M059J (cell line): ENCODE measurements at regions not wholly inside any gene's neighbourhood (a gene's known extent, or its start where the extent isn't known, plus 50 kb on each side); places are given as distances from the start of the nearest gene placed in this dataset.

Experiments
- DNase-seq: peaks from one replicate; pipeline ENCODE4 v3.0.0-alpha.2; 2012; ENCODE audit warnings: low read depth

DNA sequence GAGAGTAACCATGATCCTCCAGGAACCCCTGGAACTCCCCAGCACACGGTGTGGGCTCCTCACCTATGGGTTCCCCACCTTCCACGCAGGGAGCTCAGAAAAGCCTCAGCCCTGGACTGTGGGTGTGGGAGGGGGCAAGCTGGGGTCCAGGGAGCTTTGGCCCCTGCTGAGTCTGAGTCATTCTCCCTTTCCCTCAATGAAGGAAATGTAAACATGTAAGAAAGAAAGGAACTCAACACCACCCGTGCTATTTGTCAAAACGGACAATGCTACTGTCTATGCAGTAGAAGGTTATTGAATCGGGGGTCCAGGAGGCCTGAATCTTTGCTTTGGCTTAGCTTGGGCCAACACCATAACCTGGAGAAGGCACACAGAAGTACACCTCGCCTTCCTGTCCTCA lies 222.8 kb downstream of the PMP22 start:
- DNase-seq, result no peak

DNA sequence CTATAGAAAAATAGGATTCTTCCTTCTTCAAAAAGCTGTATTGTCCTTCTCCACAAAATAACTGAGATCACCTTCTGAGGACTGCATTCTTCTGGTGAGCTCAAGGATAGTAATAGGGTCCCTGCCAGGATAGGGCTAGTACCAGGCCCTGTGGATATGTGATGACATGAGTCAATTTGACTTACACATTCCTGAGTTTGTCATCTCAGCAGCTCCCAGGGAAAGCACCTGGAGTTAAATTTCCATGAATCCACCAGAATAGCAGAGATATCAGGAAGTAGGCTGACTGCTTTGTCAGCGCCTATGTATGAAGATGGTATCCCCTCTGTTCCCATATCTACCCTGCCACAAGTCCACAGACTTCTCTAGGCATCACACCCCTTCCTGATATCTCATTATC lies 225.8 kb downstream of the PMP22 start:
- no peak for DNase-seq

DNA sequence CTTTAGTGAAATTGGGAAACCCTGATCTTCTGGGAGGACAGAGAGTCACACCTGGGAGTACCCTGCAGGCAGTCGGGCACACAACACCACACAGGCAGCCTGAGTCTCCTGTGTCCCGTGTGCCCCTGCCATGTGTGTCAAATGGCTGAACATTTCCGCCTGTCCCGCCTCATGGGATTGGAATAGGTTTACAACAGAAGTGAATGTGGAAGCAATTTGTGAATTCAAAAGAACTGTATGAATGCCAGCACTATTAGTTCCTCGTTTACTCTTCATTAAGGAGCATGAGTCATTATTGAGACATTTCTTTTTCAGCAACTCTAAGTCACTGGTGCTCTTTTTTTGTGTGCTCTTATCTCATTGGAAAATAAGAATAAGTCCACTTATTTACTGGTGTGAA lies 226.5 kb downstream of the PMP22 start:
- DNase-seq, result peak; percentile 2

DNA sequence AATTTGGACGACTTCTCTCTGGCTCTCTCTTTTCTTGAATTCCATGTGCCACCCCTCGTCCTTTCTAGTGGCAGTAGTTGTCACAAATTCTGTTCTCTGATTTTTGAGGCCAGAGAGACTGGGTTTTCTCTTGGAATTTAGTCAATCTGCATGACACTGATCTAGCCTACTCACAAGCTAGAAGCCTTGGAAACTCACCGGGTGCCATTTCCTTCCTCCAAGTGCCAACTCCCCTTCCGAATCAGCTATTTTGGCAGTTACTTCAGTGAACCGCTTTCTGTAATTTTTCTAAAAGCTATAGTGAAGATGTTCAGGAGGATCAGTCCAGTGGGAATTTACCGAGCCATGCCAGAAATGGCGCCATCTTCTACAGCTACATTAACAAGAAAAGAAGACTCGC lies 228.9 kb downstream of the PMP22 start:
- DNase-seq, result no peak

DNA sequence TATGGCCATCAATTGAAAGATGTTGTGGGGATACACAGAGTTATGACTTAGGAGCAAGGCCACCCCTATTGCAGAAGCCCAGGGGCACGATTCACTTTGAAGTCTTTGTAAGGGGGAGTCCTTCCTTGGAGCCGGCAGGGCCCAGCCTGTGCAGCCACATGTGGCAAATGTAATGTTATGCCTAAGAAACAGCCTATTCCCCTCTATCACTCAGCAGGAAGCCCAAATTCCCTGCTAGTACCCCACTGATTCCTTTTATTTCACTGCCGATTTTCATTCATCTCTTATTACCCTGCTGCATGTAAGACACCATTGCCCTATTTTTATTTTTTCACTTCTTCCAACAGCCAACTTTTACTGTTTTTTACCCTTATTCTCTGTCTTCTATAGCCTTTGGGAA lies 233.2 kb downstream of the PMP22 start:
- no peak for DNase-seq

DNA sequence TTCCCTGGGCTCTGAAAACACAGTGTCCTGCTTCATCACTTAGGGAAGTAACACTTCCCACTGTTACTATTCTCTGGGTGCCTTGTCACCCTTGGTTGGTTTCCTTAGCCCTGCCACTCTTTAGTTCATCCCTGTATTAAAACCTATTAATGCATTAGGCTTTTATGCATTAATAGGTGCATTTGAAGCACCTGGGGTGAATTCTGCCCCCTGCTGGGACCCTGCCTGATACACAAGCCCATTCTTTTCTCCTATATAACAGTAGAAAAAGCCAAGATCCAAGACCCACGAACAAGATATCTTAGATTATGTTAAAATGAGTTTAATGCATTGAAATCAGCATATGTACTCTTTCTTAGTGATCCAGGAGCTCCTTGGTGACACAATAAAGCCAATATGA lies 235.7 kb downstream of the PMP22 start:
- no peak for DNase-seq

DNA sequence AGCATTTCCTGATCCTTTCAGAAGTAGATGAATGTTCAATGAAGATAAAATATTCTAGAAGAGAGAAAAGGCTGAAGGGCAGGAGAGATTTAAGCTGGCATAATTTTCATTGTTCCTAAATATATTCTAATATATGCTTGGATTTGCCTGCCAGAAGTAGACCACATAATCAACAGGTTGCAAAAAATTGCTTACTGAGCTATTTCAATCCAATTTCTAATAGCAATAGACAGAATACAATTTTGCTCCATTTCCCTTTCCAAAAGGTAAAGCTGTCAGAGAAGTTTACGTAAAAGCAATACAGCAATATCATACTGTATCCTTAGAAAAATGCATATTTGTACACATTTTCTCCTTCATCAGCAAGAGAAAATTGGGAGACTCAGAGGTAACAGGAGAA lies 237.3 kb downstream of the PMP22 start:
- no peak for DNase-seq

DNA sequence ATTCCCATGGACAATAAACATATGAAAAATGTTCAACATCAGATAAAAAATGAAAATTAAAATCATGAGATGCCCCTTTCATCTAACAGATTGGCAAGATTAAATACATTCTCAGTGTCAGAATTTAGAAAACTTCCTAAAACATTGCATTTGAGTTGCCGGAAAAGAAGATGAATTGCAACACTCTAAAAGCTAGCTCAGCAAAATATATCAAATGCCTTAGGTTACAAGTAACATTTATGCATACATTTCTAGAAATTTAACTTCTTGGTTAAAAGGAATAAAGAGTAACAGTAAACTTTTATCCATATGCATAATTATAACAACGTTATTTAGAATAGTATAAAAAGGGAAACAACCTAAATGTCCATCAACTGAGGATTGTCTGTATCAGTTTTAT lies 239.0 kb downstream of the PMP22 start:
- no peak for DNase-seq

DNA sequence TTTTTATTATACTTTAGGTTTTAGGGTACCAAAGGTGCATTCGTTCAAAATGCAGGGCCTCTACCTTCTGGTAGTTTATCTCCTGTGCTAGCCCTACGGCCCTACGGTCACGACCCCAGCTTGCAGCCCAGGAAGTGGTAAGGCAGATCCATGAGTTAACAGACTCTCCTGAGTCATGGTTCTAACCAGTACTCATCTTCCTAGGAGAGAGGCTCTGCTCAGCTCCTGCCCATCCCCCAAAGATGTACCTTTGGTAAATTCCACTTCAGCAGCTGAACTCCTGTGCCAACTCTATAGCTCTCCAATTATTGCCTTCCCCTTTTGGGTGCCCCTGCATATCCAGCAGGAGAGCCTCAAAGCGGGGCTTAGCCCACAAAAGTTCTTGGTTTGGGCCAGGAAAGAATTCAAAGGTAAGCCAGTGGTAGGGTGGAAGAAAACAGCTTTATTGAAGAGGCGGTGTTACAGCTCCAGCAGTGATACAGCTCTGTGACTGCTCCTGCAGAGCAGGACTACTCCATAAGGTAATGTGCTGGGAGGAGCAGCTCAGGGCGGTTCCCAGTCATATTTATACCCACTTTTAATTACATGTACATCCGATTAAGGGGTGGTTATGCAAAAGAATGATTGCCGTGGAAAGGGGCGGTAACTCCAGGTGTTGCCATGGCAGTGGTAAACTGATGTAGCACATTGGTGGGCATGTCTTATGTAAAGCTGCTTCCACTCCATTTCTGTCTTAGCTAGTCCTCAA lies 241.4 kb downstream of the PMP22 start:
- DNase-seq, result no peak

DNA sequence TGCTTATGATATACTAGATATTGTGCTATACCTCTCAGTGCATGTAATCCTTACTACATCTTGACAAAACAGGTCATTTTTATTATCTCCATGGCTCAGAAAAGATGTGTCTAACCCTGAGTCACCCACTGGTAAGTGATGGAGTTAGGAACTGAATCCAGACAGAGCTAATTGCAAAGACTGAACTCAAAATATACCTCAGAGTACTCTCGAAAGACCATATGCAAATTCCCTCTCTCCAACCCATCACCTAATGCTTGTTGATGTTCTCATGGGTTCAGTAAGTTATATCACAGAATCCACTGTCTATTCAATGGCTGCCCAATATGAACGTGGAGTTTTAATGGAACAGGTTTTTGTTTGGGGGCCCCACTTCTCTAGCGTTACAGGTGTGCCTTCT lies 246.0 kb downstream of the PMP22 start:
- DNase-seq, result no peak

DNA sequence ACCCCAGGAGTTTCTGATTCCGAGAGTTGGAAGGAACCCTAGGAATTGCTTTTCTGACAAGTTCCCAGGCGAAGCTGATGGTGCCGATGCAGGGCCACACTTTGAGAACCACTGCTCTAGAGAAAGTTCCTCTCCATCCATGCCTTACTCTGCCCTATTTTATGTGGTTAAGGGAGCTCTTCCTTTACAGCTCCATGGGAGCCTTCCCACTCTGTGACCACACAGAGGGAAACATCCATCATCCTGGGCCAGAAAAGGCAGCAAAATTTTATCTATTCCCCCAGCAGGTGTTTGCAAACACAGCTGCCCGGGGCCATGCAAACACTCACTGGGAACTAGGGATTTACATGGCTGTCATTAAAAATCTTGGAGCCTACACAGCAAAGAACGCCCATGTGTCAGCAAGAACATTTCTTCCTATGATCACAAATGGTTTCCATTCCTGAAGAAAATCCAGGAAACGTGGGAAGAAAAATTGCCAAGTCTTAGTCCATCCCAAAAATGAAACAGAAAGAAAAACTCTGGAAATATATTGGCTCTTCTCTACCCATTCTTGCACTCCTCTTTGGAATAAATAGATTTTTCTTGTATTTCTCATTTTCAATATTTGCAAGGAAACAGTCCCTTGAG lies 252.7 kb downstream of the PMP22 start:
- DNase-seq, result no peak

DNA sequence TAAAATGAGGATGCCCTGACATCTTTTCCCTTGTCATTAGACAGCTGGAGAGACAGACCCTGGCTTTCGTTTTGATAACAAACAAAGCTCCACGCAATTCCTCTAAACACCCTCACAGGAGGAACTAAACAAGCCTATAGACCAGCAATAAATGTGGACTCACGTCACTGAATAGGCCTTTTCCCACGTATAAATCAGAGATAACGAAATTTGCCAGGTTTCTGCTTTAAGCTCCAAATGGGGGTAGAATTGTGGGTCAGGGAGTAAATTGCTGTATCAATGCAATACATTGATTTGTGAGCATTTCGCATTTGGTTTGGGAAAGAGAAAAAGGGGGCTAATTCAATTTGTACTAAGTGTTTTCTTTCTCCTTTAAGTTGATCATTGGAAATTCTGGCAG lies 256.0 kb downstream of the PMP22 start:
- no peak for DNase-seq

DNA sequence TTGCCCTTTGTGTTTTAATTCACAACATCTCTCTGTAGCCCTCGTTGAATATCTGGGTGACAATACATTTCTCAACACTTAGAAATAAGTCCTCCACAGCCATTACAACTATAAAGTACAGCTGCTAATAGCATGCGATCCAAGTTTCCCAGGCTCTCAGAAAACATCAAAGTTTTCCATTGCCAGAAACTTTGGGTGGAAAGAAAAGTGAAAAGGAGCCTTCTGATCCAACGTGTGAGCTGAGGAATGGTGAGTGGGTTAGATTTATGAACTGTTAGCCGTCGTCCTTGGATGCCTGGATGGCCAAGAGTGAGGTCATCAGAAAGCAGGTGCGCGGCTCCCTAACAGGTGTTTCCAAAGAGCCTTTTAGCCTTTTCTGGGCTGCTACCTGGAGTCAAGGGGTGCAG lies 258.0 kb downstream of the PMP22 start:
- DNase-seq, result no peak

DNA sequence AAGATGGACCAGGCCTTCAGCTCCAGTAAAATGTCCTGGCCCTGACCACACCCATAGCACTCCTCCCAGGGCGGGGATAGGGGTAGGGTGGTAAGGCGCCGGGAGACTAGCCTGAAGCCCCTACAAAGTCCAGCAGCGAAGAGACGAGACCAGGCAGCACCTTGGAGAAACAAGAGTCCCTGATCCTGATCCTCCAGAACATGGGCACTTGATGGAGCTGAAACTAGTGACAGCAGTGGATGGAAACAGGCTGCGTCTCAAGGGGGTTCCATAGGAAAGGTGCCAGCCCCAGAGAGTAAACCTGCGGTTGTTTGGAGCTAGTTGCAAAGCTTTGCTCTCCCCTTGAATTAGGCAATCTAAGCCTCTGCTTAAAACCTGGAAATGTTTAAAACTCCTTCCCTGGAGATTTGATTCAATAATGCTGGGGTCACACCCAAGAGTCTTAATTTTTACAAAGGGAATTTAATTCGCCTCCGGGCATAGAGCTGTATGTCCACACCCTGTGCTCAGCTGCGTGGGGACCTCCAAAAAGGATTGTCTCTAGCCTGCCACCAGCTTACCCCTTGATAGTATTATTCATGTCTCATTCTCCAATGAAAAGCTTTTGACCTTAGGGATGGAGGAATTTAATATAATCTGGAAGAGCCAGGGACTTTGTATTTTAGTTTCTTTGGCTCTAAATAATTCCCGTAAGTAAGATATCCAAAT lies 258.6 kb downstream of the PMP22 start:
- DNase-seq, result no peak

DNA sequence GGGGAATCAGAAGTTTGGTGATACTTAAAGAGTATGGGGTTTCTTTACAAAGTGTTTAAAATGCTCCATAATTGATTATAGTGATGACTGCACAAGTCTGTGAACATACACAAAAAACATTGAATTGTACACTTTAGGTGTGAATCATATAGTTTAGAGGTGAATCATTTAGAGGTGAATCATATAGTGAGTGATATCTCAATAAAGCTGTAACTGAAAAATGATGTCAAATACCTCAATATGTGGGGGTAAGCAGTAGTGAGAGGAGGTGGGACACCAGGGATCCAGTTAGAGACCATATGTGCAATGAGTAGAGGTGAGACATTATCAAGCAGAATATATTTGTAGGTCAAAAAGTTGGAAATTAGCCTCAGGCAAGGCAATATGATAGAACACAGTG lies 264.5 kb downstream of the PMP22 start:
- DNase-seq, result no peak

DNA sequence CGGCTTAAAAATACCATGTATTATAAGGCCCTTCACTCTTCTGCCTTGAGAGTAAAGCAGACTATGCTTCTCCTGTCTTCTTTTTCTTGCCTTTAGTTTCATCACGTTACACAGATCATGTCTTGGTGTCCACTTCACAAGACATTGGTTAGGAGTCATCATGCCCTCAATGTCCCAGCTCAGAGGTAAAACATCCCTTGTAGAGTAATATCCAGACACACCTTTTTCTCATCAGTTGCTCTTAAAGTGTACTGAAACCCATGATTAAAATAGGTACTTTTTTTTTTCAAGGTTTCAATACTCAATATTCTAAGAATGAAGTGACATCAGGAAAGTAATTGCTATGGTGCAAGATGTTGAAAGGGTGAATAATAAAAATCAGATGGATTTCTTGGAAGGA lies 267.8 kb downstream of the PMP22 start:
- no peak for DNase-seq

DNA sequence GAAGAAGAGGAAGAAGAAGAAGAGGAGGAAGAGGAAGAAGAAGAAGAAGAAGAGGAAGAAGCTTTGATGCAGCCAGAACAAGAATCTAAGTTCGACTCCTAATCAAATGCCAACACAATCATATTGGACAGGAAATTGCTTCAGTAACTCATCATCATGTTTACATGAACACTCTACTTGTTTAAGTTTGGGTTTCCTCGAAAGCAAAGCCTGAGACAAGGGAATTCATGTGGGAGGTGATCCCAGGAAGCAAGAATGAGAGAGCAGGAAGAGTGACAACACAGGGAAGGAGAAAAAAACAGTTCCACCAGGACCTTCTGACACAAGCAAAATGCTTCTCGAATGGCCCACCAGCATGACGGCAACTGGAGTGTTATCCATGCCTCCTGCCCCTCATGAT lies 279.0 kb downstream of the PMP22 start:
- no peak for DNase-seq

DNA sequence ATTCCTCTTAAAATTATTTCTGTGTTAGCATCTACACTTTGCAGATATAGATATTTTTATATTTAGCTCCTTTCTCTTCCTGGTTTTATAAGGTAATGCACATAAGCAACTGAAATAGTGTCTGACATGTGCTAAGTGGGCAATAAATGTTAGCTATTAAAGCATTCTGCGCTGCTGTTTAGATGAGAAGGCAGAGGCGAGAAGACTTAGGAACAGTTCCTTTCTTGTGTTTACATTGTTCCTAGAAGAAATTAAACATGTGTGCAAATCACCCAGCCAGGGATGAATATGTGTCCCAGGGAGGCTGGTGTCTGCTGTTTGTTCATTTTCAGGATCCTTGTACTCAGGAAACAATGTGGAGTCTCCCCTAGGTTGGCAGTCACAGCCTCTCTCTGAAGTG lies 292.3 kb downstream of the PMP22 start:
- no peak for DNase-seq

DNA sequence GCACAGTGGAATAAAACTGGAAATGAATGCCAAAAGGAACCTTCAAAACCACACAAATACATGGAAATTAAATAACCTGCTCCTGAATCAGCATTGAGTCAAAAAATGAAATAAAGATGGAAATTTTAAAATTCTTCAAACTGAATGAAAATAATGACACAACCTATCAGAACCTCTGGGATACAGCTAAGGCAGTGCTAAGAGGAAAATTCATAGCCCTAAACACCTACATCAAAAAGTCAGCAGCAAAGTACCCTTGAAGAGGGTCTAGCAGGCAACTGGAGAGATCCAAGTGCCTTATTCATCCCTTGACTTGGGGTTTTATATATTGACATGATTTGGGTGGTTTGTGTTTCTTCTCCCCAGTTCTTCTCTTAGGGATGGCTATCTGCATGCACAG lies 294.1 kb downstream of the PMP22 start:
- DNase-seq, result no peak

DNA sequence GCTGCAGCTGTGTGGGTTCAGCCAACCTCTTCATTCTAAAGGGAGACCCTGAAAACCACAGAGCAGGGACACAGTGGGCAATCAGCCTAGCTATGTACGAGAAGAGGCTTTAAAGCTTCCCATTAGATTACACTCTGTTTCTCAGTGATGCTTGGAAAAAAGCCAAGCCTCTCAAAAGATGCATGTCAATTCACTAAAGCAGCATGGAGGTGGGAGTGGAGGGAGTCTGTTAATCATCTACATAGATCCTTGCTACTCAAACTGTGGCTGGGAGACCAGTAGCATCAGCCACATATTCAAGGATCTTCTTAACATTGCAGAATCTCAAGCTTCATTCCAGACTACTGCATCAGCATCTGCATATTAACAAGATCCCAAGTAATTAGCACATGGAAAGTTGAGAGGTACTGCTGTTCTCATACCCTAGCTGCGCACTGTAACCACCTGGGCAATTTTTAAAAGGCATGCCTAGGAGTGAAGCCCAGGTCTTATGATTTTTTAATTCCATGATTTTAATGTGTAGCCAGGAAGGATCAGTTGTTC lies 305.9 kb downstream of the PMP22 start:
- DNase-seq, result no peak

DNA sequence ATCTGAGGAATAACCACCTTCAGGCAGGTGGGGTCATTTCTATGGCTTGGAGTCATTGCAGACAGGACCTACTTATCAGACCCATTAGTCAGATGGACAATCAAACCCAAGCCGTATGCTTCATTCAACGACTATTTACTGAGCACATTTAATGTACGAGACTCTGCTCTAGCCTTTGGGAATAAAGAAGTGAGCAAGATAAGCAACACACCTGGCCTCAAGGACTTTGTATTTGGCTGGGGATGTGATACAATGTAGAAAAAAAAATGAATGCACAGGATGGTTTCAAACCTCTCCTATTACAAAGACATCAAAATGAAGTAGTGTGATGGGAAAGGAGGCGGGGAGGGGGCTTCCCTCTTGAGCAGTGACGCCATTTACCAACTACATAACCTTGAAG lies 311.7 kb downstream of the PMP22 start:
- DNase-seq, result no peak

DNA sequence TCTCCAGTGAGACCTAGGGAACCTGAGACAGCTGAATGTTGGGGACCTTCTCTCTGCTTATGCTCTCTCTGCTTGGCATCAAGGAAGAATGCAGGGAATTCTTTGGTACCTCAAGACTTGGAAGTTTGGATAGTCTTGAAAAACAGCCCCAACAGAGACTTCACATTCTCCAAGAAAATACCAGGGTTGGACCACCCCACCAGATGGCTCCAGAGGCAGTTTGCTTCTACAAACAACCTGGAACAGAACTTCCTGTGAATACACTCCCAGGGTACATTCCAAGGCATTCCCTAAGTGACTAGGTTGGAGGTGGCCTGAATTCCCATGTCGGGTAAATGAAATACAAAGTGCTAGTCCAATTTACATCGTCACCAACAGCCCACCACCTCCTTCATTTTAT lies 314.4 kb downstream of the PMP22 start:
- no peak for DNase-seq

DNA sequence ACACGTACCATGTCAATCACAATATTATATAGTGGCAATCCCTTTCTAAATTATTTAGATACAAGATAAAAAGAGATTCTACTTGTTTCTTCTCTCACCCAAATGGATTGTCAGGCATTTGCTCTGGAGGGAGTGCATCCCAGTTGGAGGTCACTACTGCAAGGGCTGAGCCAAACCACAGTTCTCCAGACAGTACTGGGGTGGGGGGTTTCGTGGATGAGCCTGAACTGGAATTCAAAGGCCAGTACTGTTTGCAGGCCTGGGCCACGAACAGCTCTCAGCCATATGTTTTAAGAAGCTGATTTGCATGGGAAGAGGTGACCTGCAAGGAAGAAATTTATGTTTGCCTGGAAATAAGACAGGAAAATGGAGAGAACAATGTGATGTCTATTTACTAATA lies 314.9 kb downstream of the PMP22 start:
- no peak for DNase-seq
